ENCODE measurements at regions not wholly inside any gene's neighbourhood (a gene's known extent, or its start where the extent isn't known, plus 50 kb on each side); places are given as distances from the start of the nearest gene placed in this dataset.

DNA sequence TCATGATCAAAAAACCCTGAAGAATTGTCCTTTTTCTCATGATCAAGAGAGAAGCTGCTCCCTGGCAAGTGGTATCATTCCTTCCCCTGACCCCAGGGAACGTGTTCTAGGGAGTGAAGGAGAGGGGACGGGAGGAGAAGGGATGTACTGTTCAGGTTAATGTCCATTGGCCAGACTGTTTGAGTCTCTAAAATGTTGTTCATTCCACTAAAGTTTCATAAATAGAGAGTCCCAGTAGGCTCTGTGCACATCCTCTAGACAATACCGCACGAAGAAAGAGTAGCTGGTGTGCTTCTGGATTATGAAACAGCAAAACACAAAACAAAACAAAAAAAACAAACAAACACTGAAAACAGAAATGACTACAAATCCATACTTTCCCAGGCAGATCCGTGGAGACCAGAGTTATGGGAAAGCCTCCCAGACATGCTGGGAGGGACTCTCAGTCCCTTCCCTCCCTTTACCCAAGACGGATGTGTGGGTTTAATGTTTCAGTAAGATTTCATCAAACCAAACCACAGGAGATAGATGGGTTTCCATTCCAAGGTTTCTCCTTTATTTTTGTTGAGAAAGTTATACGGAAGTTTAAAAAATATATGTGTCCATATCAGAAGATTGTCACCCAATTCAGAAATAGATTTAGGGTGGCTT is 66.5 kb upstream of the TNS3 start:
- no peak for DNase-seq (ENCODE audit: low spot score)
- Histone ChIP-seq H3K27me3 (replicated peaks; ENCODE audit: insufficient read depth) (no peaks in the 10 kb centered on the region), H3K4me1 (replicated peaks) (no peaks in the 10 kb centered on the region), H3K4me3 (no peak overlapping the region), H3K27ac (no peak overlapping the region), H3K36me3 (no peaks in the 10 kb centered on the region), H3K9me3 (no peaks in the 10 kb centered on the region)
- 77% methylated on average over 7 of the region's 7 CpGs for WGBS
- TF ChIP-seq POLR2AphosphoS5 (IDR thresholded peaks at IDR 0.05) (no peak), POLR2A (IDR thresholded peaks at IDR 0.05) (no peak)
- TF ChIP-seq, protein P1, sequence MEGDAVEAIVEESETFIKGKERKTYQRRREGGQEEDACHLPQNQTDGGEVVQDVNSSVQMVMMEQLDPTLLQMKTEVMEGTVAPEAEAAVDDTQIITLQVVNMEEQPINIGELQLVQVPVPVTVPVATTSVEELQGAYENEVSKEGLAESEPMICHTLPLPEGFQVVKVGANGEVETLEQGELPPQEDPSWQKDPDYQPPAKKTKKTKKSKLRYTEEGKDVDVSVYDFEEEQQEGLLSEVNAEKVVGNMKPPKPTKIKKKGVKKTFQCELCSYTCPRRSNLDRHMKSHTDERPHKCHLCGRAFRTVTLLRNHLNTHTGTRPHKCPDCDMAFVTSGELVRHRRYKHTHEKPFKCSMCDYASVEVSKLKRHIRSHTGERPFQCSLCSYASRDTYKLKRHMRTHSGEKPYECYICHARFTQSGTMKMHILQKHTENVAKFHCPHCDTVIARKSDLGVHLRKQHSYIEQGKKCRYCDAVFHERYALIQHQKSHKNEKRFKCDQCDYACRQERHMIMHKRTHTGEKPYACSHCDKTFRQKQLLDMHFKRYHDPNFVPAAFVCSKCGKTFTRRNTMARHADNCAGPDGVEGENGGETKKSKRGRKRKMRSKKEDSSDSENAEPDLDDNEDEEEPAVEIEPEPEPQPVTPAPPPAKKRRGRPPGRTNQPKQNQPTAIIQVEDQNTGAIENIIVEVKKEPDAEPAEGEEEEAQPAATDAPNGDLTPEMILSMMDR (IDR thresholded peaks at IDR 0.05): no peak
- intact Hi-C loops (cut with DNase I): no loop called here

DNA sequence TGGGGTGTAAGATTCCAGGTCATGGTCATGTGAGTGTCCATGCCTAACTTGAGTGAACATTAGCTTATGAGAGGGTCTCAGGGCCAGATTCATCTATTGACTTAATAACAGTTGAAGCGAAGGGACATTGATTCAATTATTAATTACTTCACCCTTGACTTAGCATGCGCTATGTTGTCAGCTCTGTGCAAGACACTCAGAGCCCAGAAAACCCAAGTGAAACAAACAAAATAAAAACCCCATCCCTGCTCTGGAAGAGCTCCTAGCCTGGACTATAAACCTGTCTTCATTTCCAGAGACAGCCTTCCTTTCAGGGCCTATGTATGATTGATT is 66.0 kb upstream of the TNS3 start:
- Histone ChIP-seq H3K9me3 (no peaks in the 10 kb centered on the region), H3K27ac (no peak overlapping the region), H3K4me1 (replicated peaks) (no peaks in the 10 kb centered on the region), H3K4me3 (no peak overlapping the region), H3K27me3 (replicated peaks; ENCODE audit: insufficient read depth) (no peaks in the 10 kb centered on the region), H3K36me3 (no peaks in the 10 kb centered on the region)
- DNase-seq (ENCODE audit: low spot score): no peak
- 98% methylated on average over 2 of the region's 2 CpGs for whole genome bisulfite sequencing
- intact Hi-C loops (cut with DNase I): no loop called here
- TF ChIP-seq POLR2AphosphoS5 (IDR thresholded peaks at IDR 0.05) (no peak), POLR2A (IDR thresholded peaks at IDR 0.05) (no peak)
- TF ChIP-seq, protein P1 (IDR thresholded peaks at IDR 0.05): no peak

DNA sequence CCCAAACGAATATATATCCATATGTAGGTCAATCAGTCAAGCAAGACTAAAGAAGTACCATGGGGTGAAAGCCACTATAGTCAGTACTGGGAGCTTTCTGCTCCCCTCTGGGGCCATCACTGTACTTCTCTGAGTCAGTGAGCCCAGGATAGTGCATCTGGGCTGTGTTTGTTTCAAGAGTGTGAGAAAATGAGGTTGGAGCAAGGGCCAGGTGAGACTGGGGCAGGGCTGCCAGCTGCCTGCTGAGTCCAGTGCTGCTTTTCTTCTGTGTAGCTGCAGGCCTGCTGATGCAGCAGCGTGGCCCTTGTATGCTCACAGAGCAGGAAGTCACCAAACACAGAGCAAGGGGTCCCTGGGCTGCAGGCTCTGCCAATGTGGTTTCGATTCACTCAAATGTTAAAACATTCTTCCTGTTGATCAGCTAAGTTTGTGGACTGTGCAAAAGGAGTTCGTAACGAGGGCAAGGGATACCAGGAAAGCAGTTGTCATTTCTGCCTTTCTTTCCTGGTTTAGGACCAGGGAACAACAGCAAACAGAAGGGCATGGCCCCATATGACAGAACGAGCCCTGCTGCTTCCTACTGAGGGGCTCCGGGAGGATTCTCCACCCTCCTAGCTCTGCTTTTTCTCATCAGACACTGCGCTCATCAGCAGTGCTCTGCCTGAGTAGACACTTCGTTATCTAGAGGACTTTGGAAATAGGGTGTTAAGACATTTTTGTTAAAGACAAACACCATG is 65.4 kb upstream of the TNS3 start:
- no peaks in the 10 kb centered on the region for H3K4me1 ChIP-seq (replicated peaks)
- 86% methylated on average over 9 of the region's 9 CpGs for WGBS
- H3K36me3 ChIP-seq: no peaks in the 10 kb centered on the region
- H3K27me3 ChIP-seq (replicated peaks; ENCODE audit: insufficient read depth): no peaks in the 10 kb centered on the region
- no peak for DNase-seq (ENCODE audit: low spot score)
- no peak overlapping the region for H3K4me3 ChIP-seq
- TF ChIP-seq, protein P1 (IDR thresholded peaks at IDR 0.05): no peak
- TF ChIP-seq POLR2A (IDR thresholded peaks at IDR 0.05) (no peak), POLR2AphosphoS5 (IDR thresholded peaks at IDR 0.05) (no peak)
- H3K9me3 ChIP-seq: no peaks in the 10 kb centered on the region
- intact Hi-C loops (cut with DNase I): no loop called here
- no peak overlapping the region for H3K27ac ChIP-seq

DNA sequence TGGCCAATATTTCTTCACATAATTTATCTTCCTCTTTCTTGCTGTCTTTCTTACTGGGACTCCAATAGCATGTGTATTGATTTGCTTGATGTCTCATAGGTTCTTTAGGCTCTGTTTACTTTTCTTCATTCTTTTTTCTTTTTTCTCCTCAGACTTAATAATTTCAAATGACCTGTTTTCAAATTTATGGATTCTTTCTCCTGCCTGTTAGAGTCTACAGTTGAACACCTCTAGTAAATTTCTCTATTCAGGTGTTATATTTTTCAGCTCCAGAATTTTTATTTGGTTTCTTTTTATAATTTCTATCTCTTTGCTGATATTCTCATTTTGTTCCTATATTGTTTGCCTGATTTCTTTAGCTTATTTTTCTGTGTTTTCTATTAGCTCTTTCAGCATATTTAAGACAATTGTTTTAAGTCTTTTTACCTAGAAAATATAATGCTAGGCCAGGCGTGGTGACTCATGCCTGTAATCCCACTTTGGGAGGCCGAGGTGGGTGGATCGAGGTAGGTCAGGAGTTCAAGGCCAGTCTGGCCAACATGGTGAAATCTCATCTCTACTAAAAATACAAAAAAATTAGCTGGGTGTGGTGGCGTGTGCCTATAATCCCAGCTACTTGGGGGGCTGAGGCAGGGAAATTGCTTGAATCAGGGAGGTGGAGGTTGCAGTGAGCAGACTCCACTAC is 61.9 kb upstream of the TNS3 start:
- no peaks in the 10 kb centered on the region for H3K27me3 ChIP-seq (replicated peaks; ENCODE audit: insufficient read depth)
- intact Hi-C loops (cut with DNase I): no loop called here
- 96% methylated on average over 4 of the region's 4 CpGs for WGBS

More for the DNA sequence above, 61.9 kb upstream of the TNS3 start:
- Histone ChIP-seq H3K4me1 (replicated peaks) (no peaks in the 10 kb centered on the region), H3K9me3 (no peaks in the 10 kb centered on the region), H3K27ac (no peak overlapping the region), H3K4me3 (no peak overlapping the region), H3K36me3 (no peaks in the 10 kb centered on the region)
- TF ChIP-seq POLR2A (IDR thresholded peaks at IDR 0.05) (no peak), POLR2AphosphoS5 (IDR thresholded peaks at IDR 0.05) (no peak)
- TF ChIP-seq, protein P1 (IDR thresholded peaks at IDR 0.05): no peak
- no peak for DNase-seq (ENCODE audit: low spot score)
